ENCODE measurements at regions not wholly inside any gene's neighbourhood (a gene's known extent, or its start where the extent isn't known, plus 50 kb on each side); places are given as distances from the start of the nearest gene placed in this dataset.

DNA sequence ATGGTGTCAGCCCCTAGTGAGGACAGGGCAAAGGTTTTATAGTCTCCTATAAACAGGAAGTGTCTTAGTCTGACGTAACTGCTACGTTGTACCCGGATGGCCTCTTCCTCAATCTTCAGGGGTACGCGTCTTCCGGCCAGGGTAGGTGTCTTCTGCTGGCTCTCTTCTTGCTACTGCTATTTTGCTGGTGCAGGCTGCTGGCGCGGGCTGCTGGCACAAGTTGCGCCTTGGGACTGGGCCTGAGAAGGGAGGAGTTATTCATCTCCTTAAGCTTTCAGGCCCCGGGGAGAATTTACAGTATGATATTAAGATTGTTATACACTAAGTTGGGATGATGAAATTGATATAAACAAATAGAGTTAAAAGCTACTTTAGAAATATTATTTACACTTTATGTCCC is 74.4 kb downstream of the HDGFL1 start:
- TF ChIP-seq ZNF48 (tag by site-specific recombination; IDR thresholded peaks at IDR 0.05) (no peak), SETDB1 (IDR thresholded peaks at IDR 0.05; ENCODE audit: insufficient read length, low read length) (no peak), ZNF274 (IDR thresholded peaks at IDR 0.05; ENCODE audit: low read length) (no peak), ZNF274 (tag by site-specific recombination; IDR thresholded peaks at IDR 0.05; ENCODE audit: borderline replicate concordance) (no peak), ZNF391 (tag by site-specific recombination; IDR thresholded peaks at IDR 0.05; ENCODE audit: borderline replicate concordance, low read depth) (no peak)
- TF ChIP-seq, protein P1, sequence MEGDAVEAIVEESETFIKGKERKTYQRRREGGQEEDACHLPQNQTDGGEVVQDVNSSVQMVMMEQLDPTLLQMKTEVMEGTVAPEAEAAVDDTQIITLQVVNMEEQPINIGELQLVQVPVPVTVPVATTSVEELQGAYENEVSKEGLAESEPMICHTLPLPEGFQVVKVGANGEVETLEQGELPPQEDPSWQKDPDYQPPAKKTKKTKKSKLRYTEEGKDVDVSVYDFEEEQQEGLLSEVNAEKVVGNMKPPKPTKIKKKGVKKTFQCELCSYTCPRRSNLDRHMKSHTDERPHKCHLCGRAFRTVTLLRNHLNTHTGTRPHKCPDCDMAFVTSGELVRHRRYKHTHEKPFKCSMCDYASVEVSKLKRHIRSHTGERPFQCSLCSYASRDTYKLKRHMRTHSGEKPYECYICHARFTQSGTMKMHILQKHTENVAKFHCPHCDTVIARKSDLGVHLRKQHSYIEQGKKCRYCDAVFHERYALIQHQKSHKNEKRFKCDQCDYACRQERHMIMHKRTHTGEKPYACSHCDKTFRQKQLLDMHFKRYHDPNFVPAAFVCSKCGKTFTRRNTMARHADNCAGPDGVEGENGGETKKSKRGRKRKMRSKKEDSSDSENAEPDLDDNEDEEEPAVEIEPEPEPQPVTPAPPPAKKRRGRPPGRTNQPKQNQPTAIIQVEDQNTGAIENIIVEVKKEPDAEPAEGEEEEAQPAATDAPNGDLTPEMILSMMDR (tag by site-specific recombination; IDR thresholded peaks at IDR 0.05): no peak
- TF ChIP-seq, protein P2, sequence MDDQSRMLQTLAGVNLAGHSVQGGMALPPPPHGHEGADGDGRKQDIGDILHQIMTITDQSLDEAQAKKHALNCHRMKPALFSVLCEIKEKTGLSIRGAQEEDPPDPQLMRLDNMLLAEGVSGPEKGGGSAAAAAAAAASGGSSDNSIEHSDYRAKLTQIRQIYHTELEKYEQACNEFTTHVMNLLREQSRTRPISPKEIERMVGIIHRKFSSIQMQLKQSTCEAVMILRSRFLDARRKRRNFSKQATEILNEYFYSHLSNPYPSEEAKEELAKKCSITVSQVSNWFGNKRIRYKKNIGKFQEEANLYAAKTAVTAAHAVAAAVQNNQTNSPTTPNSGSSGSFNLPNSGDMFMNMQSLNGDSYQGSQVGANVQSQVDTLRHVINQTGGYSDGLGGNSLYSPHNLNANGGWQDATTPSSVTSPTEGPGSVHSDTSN (CRISPR knock-in tag; IDR thresholded peaks at IDR 0.05): no peak
- TF ChIP-seq, protein P3, sequence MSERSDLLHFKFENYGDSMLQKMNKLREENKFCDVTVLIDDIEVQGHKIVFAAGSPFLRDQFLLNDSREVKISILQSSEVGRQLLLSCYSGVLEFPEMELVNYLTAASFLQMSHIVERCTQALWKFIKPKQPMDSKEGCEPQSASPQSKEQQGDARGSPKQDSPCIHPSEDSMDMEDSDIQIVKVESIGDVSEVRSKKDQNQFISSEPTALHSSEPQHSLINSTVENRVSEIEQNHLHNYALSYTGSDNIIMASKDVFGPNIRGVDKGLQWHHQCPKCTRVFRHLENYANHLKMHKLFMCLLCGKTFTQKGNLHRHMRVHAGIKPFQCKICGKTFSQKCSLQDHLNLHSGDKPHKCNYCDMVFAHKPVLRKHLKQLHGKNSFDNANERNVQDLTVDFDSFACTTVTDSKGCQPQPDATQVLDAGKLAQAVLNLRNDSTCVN (tag by site-specific recombination; optimal IDR thresholded peaks at IDR 0.05): no peak
